ENCODE measurements at regions not wholly inside any gene's neighbourhood (a gene's known extent, or its start where the extent isn't known, plus 50 kb on each side); places are given as distances from the start of the nearest gene placed in this dataset.

GRCh38 chr3:104819333-104819732, 547.4 kb upstream of the ALCAM start:
- ATAC-seq (no peak), DNase-seq (no peak)
- intact Hi-C loops (cut with micrococcal nuclease) = no loop called here

GRCh38 chr3:104820959-104821358, 545.8 kb upstream of the ALCAM start:
- intact Hi-C loops (cut with micrococcal nuclease) = no loop called here
- no peak for DNase-seq

GRCh38 chr3:104825116-104825515, 541.6 kb upstream of the ALCAM start:
- DNase-seq (no peak), ATAC-seq (no peak)
- intact Hi-C loops (cut with micrococcal nuclease) = no loop called here

More at GRCh38 chr3:104820959-104821358, 545.8 kb upstream of the ALCAM start:
- ATAC-seq = no peak

- intact Hi-C loops (cut with micrococcal nuclease) = no loop called here
- ATAC-seq = no peak
- DNase-seq = no peak
These were observed 535.6 kb upstream of the ALCAM start for GRCh38 chr3:104831071-104831470.

GRCh38 chr3:104832530-104832929, 534.2 kb upstream of the ALCAM start:
- intact Hi-C loops (cut with micrococcal nuclease) = no loop called here
- DNase-seq (no peak), ATAC-seq (no peak)

GRCh38 chr3:104835376-104835775, 531.3 kb upstream of the ALCAM start:
- no peak for ATAC-seq
- DNase-seq = no peak
- intact Hi-C loops (cut with micrococcal nuclease) = no loop called here

- DNase-seq = no peak
- no peak for ATAC-seq
- intact Hi-C loops (cut with micrococcal nuclease) = no loop called here
These were observed 520.4 kb upstream of the ALCAM start for GRCh38 chr3:104846270-104846669.

GRCh38 chr3:104849070-104849469, 517.6 kb upstream of the ALCAM start:
- no peak for DNase-seq
- intact Hi-C loops (cut with micrococcal nuclease) = no loop called here
- ATAC-seq = no peak

- ATAC-seq = no peak
- no peak for DNase-seq
- intact Hi-C loops (cut with micrococcal nuclease) = no loop called here
These were observed 512.2 kb upstream of the ALCAM start for GRCh38 chr3:104854468-104854867.

- intact Hi-C loops (cut with micrococcal nuclease) = no loop called here
- ATAC-seq (no peak), DNase-seq (no peak)
These were observed 511.0 kb upstream of the ALCAM start for GRCh38 chr3:104855702-104856101.

- ATAC-seq (no peak), DNase-seq (no peak)
- intact Hi-C loops (cut with micrococcal nuclease) = no loop called here
These were observed 510.0 kb upstream of the ALCAM start for GRCh38 chr3:104856741-104857140.

- no peak for DNase-seq
- intact Hi-C loops (cut with micrococcal nuclease) = no loop called here
- no peak for ATAC-seq
These were observed 498.4 kb upstream of the ALCAM start for GRCh38 chr3:104868291-104868690.

GRCh38 chr3:104870276-104870675, 496.4 kb upstream of the ALCAM start:
- ATAC-seq (no peak), DNase-seq (no peak)
- intact Hi-C loops (cut with micrococcal nuclease) = no loop called here

GRCh38 chr3:104873331-104873730, 493.4 kb upstream of the ALCAM start:
- intact Hi-C loops (cut with micrococcal nuclease) = no loop called here
- no peak for ATAC-seq
- DNase-seq = no peak

GRCh38 chr3:104878395-104878794, 488.3 kb upstream of the ALCAM start:
- DNase-seq (no peak), ATAC-seq (no peak)
- intact Hi-C loops (cut with micrococcal nuclease) = no loop called here

- intact Hi-C loops (cut with micrococcal nuclease) = no loop called here
- ATAC-seq = no peak
- no peak for DNase-seq
These were observed 486.8 kb upstream of the ALCAM start for GRCh38 chr3:104879919-104880318.

GRCh38 chr3:104885214-104885814, 481.4 kb upstream of the ALCAM start:
- no peak for DNase-seq
- ATAC-seq = no peak
- intact Hi-C loops (cut with micrococcal nuclease) = no loop called here

GRCh38 chr3:104886220-104886995, 480.3 kb upstream of the ALCAM start:
- intact Hi-C loops (cut with micrococcal nuclease) = no loop called here
- DNase-seq = no peak
- no peak for ATAC-seq

- DNase-seq (no peak), ATAC-seq (no peak)
- intact Hi-C loops (cut with micrococcal nuclease) = no loop called here
These were observed 479.6 kb upstream of the ALCAM start for GRCh38 chr3:104887069-104887468.

GRCh38 chr3:104887619-104888018, 479.1 kb upstream of the ALCAM start:
- intact Hi-C loops (cut with micrococcal nuclease) = no loop called here
- DNase-seq (no peak), ATAC-seq (no peak)

- intact Hi-C loops (cut with micrococcal nuclease) = no loop called here
- DNase-seq = no peak
- ATAC-seq = no peak
These were observed 474.7 kb upstream of the ALCAM start for GRCh38 chr3:104892044-104892443.

Data from left ventricle myocardium superior (tissue), 1 donor.